MV-4-11 (cell line): ENCODE measurements at regions not wholly inside any gene's neighbourhood (a gene's known extent, or its start where the extent isn't known, plus 50 kb on each side); places are given as distances from the start of the nearest gene placed in this dataset.

Experiments used
- DNase-seq: peaks from one replicate; lab custom pipeline; 2025; lab: John Stamatoyannopoulos, UW

GRCh38 chr5:61622156-61622555 is 290.1 kb downstream of the ZSWIM6 start:
- DNase-seq = no peak

GRCh38 chr5:61623401-61624069 is 291.5 kb downstream of the ZSWIM6 start:
- no peak for DNase-seq

DNA sequence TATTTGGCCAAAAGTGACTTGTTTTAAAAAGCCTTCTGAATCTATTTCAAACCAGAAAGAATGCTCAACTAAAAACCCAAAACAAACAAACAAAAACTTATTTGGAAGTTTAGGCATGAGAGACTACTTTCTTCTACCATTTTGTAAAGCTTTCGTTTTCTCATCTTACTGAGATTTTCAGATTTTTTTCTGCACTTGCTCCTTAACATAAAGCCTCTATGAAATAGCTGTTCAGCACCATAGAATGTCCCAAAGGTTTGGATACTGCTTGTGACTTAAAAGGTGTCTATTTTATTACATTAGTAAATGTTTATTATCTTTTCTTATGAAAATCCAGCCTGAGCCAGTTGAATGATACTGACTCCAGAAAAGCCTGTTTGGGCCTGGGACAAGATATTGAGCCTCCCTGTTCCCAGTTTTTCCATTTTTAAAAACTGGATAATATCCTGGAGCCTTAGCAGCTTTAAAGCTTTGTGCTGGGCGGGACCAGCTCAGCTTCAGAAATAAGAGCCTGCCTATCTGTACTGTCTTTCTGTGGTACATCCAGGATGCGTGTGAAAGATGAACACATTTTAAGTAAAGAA is 292.6 kb downstream of the ZSWIM6 start:
- no peak for DNase-seq

GRCh38 chr5:61625137-61625561 is 293.1 kb downstream of the ZSWIM6 start:
- no peak for DNase-seq

DNA sequence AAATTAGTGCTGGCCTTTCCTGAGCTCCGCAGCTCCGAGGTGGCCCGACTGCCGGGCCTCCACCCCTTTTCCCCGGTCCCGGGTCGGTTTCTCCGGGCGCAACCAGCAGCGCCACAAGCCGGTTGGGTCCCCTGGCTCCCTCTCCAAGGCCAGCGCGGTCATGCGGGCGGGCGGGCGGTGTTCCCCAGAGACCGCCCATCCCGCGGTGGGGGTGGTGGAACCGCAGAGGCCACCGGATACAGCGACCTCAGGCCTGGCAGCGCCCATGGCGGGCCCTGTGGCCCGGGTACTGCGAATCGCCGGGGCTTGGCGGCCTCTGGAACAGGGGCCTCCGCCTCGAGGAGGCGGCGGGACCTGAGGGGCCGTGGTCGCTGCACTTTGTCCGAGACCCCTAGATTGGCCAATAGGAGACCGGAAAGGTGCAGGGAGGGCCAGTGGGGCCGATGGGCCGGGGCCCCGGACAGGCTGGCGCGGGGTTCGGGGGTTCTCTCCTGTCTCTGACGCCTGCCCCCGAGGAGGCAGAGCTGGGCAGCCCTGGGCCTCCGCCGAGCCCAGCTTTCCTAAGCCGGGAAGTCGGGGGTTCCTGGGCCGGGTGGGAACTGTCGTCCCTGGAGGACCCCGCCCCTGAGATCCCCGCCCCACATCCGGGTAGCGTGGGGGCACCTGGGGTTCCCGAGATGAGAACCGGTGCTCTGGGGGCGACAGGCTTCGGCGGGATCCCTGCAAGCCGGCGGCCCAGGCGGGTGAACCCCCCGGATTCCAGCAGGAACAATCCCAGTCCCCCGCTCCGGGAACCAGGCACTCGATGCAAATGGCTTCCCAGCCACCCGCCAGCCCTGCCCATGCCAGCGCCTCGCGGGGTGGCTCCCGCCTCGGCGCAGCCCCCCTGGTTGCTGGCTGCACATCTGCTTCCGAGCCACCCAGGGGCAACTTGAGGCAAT is 293.9 kb downstream of the ZSWIM6 start:
- peak; percentile 14 for DNase-seq

DNA sequence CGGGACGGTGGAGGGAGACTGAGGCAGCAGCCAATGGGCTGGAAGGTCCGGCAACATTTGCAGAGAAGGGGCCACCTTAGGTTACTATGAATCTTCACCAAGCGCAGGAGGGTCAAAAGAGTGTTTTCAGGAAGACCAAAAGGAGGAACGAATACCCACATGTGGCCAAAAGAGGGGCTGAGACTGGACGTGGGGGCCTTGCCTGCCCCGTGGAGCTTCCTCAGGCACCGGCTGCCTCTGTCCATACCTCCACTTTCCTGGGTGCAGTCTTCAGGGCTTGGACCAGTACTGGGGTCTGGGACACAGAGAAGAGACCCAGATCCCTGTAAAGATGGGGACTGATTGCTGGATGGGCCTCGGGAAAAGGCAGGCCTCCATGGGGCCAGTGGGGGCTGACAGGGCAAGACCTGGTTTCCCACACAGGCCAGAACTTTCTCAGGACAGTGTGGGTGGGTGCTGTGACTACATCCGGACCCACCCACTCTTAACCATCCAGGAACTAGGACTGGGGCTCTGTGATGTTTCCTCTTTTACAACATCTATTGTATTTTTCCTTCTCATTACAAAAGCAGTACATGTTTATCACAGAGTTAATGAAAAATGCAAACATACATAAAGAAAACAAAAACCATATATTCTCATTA is 294.7 kb downstream of the ZSWIM6 start:
- peak; percentile 6 for DNase-seq

GRCh38 chr5:61627531-61627930 is 295.5 kb downstream of the ZSWIM6 start:
- no peak for DNase-seq

- DNase-seq = no peak
These were observed 298.9 kb downstream of the ZSWIM6 start for GRCh38 chr5:61630908-61631307.

DNA sequence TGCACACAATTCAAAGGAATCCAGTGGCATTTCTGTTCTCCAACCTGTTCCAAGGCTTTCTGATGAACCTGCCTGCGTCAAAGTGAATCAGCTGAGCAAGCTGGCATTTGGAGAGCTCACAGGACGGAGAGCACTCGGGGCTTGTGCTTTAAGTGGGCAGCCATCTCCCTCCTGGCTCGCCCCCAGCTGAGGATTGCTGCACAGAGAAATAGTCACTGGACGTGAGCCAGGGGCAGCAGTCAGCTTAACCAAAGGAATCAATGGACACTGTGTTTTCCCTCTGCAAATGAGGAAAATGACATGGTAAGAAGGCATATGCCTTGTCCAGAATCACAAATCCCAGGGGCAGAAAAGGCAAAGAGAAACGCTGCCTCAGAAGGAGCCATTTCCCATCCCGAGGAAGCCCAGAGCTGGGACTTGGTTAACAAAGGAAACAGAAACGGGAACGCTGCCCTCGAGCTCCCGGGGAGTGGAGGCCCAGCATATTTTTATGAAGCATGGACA is 299.4 kb downstream of the ZSWIM6 start:
- DNase-seq = no peak

DNA sequence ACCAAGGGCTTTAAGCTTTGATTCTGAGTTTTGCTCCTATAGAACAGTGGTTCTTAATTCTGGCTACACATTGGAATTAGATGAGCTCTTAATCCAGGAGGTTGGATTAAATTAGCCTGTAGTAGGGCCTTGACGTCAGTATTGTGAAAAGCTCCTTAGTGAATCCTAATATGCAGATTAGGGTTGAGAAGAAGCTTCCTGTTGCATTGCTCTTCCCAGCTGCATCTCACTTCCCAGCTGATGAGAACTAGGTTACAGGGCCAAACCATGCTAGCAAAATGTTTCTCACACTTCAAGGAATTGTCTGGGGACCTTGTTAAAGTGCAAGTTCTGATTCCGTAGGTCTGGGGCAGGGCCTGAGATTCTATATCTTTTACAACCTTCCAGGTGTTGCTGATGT is 300.0 kb downstream of the ZSWIM6 start:
- DNase-seq = no peak

DNA sequence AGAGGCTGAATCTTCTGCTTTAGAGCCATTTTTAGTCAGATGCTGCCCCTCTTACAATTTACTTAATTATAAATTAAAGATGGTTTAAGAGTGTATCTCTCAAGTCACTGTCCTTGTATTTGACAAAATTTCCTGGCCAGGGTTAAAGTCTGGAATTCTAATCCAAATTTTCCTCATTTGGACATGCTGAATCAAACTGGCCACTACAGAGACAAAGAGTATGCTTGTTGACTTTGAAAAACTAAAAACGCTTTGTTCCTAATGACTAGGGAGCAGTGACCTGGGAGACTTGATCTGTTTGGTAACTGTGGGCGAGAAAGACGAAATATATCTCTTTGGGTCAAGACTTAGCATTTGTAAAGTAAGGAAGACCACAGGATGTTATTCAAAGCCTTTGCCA is 303.2 kb downstream of the ZSWIM6 start:
- DNase-seq = no peak

GRCh38 chr5:61637566-61637965 is 305.5 kb downstream of the ZSWIM6 start:
- no peak for DNase-seq

GRCh38 chr5:61638476-61638875 is 306.4 kb downstream of the ZSWIM6 start:
- no peak for DNase-seq

DNA sequence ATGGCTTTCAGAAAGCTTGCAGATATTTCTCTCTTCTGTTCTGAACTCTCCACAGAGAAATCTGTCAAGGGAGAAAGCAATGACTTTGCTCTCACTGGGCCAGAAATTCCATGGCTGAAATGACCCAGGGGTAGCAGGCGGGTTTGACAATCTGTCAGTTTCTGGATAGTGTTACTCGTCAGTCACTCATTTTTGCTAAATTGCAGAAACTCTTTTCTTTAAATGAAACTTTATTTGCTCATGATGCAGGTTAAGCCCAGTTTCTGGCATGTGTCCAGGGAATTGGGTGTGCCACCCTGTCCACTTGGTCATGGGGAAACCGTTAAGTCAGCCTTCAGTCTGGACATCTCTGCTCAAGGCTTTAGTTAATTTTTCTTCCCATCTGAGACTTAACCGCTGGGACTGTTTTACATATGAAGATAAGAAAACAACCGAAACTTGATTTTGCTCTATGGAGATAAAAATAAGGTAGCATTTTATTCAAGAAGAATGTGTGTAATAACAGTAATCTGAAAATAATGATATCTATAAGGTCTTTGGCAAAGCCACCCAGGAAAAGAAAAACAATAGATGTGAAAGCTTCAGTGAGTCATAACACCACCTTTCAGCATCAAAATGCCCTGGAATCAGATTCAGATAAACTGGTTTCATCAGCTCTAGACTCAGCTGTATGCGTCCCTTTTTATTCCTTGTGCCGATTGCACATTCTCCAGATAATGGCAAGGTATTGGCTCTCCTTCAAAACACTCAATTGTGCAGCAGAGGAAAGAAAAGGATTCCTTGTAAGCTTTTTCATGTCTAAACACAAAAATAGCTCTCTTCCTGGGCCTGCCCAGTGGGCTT is 308.3 kb downstream of the ZSWIM6 start:
- DNase-seq = no peak

GRCh38 chr5:61641748-61642565 is 309.9 kb downstream of the ZSWIM6 start:
- DNase-seq = no peak

- DNase-seq = no peak
These were observed 315.6 kb downstream of the ZSWIM6 start for GRCh38 chr5:61647672-61648071.

DNA sequence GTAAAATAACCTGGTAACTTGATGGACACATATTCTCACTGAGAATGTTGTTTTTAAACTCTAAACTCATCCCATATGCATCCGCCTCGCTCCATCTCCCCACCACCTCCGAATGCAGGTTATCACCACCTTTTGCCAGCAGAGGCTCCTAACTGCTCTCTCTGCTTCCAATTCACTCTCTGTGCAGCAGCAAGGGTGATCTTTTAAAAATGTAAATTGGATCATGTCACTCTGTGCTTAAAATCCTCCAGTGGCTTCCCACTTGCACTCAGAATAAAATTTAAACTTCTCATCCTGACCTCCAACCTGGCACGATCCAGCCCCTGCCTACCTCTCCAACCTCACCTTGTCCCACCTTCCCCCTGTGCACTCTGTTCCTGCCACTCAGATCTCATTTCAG is 317.2 kb downstream of the ZSWIM6 start:
- no peak for DNase-seq

DNA sequence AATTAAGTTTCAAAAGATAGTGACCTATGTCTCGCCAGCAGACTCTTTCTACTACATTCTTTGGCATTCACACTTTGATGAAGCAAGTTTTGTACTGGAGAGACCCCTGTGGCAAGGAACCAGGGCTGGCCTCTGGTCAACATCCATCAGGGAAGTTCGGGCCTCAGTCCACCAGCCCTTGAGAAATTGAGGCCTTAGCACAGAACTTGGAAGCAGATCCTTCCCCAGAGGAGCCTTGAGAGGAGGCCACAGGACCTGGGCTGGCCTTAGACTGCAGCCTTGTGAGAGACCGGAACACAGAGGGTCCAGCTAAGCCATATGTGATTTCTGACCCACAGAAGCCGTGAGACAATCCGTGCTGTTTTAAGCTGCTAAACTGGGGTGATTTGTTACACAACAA is 317.9 kb downstream of the ZSWIM6 start:
- no peak for DNase-seq

GRCh38 chr5:61650661-61651060 is 318.6 kb downstream of the ZSWIM6 start:
- no peak for DNase-seq

DNA sequence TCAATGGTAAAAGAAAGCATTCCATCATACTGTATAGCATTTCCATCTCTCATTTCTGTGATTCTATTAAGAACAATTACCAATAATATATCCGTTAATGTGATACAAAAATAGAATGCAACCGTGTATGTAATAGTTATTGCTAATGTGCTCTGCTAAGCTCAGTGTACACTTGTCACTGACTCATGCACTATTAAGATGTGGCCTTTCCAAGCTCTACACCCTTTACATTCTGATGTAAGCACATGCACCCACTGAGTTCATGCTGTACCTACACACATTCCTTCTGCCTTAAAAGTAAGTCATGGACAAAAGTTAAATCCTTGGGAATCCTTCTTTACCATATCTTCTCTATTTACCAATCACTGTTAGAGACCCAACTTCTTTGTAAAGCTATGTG is 319.1 kb downstream of the ZSWIM6 start:
- no peak for DNase-seq
